K562 (cell line): ENCODE measurements at regions not wholly inside any gene's neighbourhood (a gene's known extent, or its start where the extent isn't known, plus 50 kb on each side); places are given as distances from the start of the nearest gene placed in this dataset.

Source experiments
- CBX1 ChIP-seq: sonication (generic); IDR thresholded peaks from 2 replicates; pipeline ENCODE4 v1.6.1; 2016; ENCODE audit warnings: antibody characterized with exemption, low read depth, mild to moderate bottlenecking
- CREB1 ChIP-seq, 2 experiments: sonication (generic) in 1 of 2; formaldehyde crosslinking in 1 of 2; IDR thresholded peaks; 2 replicates each; pipeline versions ENCODE4 v1.6.1 to v1.8.0; 2012 to 2022; ENCODE audit warnings: inconsistent platforms in 1 of 2, mild to moderate bottlenecking in 1 of 2, missing genetic modification reagents in 1 of 2, moderate library complexity in 1 of 2
- GTF2E2 ChIP-seq: fragments of 200-800 bp; sonication (Bioruptor generic); IDR thresholded peaks from 2 replicates; pipeline ENCODE4 v1.6.1; 2016; ENCODE audit warnings: missing genetic modification characterization, missing compliant biosample characterization
- JUND ChIP-seq, 2 experiments: IDR thresholded peaks; 2 replicates in 1 of 2; 3 replicates in 1 of 2; pipeline ENCODE4 v1.6.1; 2011; ENCODE audit warnings: borderline replicate concordance in 2 of 2, low read depth in 2 of 2, low read length in 2 of 2, improper control_type of control experiment in 1 of 2, missing biosample characterization in 1 of 2, missing genetic modification characterization in 1 of 2, missing genetic modification reagents in 1 of 2
- NR1H2 ChIP-seq: sonication (generic); formaldehyde crosslinking; IDR thresholded peaks from 2 replicates; pipeline ENCODE4 v1.4.0; 2020; ENCODE audit warnings: mild to moderate bottlenecking, missing genetic modification reagents
- NR2C1 ChIP-seq, 2 experiments: fragments of 450-650 bp; IDR thresholded peaks; 2 replicates each; pipeline ENCODE4 v1.6.1; 2017; ENCODE audit warnings: mild to moderate bottlenecking in 2 of 2, antibody characterized with exemption in 1 of 2, inconsistent platforms in 1 of 2, missing compliant biosample characterization in 1 of 2, missing genetic modification characterization in 1 of 2
- SAFB ChIP-seq: fragments of 200-400 bp; formaldehyde crosslinking; IDR thresholded peaks from 2 replicates; pipeline ENCODE4 v1.6.1; 2017; ENCODE audit warnings: low read depth, low read length, borderline replicate concordance
- U2AF2 ChIP-seq: fragments of 200-400 bp; formaldehyde crosslinking; optimal IDR thresholded peaks from 2 replicates; pipeline ENCODE3; 2017; ENCODE audit warnings: low read depth, mild to moderate bottlenecking, low read length
- ZEB2 ChIP-seq: fragments of 450-650 bp; IDR thresholded peaks from 2 replicates; pipeline ENCODE4 v1.6.1; 2016
- ZNF165 ChIP-seq: fragments of 250-450 bp; sonication (Bioruptor Pico); IDR thresholded peaks from 2 replicates; pipeline ENCODE4 v1.4.0; 2020; ENCODE audit warnings: borderline replicate concordance
- ZNF175 ChIP-seq: fragments of 200-800 bp; sonication (Bioruptor generic); IDR thresholded peaks from 2 replicates; pipeline ENCODE4 v1.6.1; 2016; ENCODE audit warnings: low read depth, mild to moderate bottlenecking, missing genetic modification characterization, missing compliant biosample characterization
- ZNF445 ChIP-seq: fragments of 250-450 bp; sonication (Bioruptor Pico); IDR thresholded peaks from 2 replicates; pipeline ENCODE4 v1.4.0; 2020; ENCODE audit warnings: low read depth, mild to moderate bottlenecking, moderate library complexity
- TF ChIP-seq, protein P1 (sequence below): fragments of 250-450 bp; sonication (Bioruptor Pico); IDR thresholded peaks from 2 replicates; pipeline ENCODE4 v1.5.1; 2021; ENCODE audit warnings: mild to moderate bottlenecking
- TF ChIP-seq, protein P2 (sequence below): sonication (generic); formaldehyde crosslinking; IDR thresholded peaks from 2 replicates; pipeline ENCODE4 v1.8.1; 2023; ENCODE audit warnings: mild to moderate bottlenecking, missing genetic modification reagents
- TF ChIP-seq, protein P3 (sequence below): fragments of 450-650 bp; IDR thresholded peaks from 2 replicates; pipeline ENCODE4 v1.6.1; 2017; ENCODE audit warnings: mild to moderate bottlenecking, moderate library complexity
- TF ChIP-seq, protein P4 (sequence below): sonication (generic); formaldehyde crosslinking; IDR thresholded peaks from 2 replicates; pipeline ENCODE4 v1.8.0; 2023; ENCODE audit warnings: mild to moderate bottlenecking, missing genetic modification reagents
- TF ChIP-seq, protein P5 (sequence below): fragments of 250-450 bp; sonication (Bioruptor Pico); IDR thresholded peaks from 2 replicates; pipeline ENCODE4 v1.5.0; 2021; ENCODE audit warnings: mild to moderate bottlenecking, moderate library complexity

DNA sequence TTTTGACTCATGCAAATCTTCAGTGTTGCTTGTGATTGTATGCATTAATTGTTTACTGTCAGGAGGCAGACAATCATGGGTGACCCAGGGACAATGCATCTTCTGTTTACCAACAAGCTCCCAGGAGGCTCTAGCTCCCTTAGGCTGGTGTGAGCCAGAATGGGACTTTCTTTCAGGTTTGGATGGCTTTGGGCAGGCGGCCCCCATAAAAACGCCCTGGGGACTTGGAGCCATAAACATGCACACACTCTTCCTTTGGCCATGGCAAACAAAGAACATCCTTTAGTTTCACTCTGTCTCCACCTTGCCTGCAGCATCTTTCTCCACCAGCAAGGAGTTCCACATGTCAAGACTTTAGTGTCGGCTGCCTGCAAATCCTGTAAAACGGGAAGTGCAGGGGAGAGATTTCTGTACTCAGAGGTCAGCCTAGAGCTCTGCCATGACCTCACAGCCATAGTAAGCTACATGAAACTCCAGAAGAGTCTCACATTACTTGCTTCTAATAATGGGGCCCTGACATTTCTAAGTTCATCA lies 127.6 kb downstream of the MAP3K7 start (continued):
- no peak for TF ChIP-seq CREB1 (IDR thresholded peaks at IDR 0.05)
- TF ChIP-seq CREB1 (CRISPR knock-in tag; IDR thresholded peaks at IDR 0.05), result no peak
- peak; percentile 18; the same call in 1 of the 2 replicates for TF ChIP-seq NR2C1 (IDR thresholded peaks at IDR 0.05)
- peak; percentile 75 for TF ChIP-seq NR2C1 (tag; IDR thresholded peaks at IDR 0.05)
- TF ChIP-seq, protein P1, sequence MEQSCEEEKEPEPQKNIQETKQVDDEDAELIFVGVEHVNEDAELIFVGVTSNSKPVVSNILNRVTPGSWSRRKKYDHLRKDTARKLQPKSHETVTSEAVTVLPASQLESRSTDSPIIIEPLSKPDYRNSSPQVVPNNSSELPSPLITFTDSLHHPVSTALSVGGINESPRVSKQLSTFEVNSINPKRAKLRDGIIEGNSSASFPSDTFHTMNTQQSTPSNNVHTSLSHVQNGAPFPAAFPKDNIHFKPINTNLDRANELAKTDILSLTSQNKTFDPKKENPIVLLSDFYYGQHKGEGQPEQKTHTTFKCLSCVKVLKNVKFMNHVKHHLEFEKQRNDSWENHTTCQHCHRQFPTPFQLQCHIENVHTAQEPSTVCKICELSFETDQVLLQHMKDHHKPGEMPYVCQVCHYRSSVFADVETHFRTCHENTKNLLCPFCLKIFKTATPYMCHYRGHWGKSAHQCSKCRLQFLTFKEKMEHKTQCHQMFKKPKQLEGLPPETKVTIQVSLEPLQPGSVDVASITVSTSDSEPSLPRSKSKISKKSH (CRISPR knock-in tag), result no peak
- TF ChIP-seq, protein P2, sequence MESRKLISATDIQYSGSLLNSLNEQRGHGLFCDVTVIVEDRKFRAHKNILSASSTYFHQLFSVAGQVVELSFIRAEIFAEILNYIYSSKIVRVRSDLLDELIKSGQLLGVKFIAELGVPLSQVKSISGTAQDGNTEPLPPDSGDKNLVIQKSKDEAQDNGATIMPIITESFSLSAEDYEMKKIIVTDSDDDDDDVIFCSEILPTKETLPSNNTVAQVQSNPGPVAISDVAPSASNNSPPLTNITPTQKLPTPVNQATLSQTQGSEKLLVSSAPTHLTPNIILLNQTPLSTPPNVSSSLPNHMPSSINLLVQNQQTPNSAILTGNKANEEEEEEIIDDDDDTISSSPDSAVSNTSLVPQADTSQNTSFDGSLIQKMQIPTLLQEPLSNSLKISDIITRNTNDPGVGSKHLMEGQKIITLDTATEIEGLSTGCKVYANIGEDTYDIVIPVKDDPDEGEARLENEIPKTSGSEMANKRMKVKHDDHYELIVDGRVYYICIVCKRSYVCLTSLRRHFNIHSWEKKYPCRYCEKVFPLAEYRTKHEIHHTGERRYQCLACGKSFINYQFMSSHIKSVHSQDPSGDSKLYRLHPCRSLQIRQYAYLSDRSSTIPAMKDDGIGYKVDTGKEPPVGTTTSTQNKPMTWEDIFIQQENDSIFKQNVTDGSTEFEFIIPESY, result peak; percentile 31; the same call in 1 of the 2 replicates
- TF ChIP-seq, protein P3, sequence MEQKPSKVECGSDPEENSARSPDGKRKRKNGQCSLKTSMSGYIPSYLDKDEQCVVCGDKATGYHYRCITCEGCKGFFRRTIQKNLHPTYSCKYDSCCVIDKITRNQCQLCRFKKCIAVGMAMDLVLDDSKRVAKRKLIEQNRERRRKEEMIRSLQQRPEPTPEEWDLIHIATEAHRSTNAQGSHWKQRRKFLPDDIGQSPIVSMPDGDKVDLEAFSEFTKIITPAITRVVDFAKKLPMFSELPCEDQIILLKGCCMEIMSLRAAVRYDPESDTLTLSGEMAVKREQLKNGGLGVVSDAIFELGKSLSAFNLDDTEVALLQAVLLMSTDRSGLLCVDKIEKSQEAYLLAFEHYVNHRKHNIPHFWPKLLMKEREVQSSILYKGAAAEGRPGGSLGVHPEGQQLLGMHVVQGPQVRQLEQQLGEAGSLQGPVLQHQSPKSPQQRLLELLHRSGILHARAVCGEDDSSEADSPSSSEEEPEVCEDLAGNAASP, result no peak
- no peak for TF ChIP-seq U2AF2
- TF ChIP-seq ZNF165, result 0 out of 2 replicates have a peak, but pooled peaks have one; percentile 46
- TF ChIP-seq, protein P4, sequence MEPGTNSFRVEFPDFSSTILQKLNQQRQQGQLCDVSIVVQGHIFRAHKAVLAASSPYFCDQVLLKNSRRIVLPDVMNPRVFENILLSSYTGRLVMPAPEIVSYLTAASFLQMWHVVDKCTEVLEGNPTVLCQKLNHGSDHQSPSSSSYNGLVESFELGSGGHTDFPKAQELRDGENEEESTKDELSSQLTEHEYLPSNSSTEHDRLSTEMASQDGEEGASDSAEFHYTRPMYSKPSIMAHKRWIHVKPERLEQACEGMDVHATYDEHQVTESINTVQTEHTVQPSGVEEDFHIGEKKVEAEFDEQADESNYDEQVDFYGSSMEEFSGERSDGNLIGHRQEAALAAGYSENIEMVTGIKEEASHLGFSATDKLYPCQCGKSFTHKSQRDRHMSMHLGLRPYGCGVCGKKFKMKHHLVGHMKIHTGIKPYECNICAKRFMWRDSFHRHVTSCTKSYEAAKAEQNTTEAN (CRISPR knock-in tag), result no peak
- TF ChIP-seq JUND (IDR thresholded peaks at IDR 0.05; ENCODE audit: borderline replicate concordance, low read depth, low read length), result peak; percentile 13; the same call in 1 of the 2 replicates
- TF ChIP-seq JUND (tag; IDR thresholded peaks at IDR 0.05; ENCODE audit: borderline replicate concordance, low read depth, low read length), result peak; percentile 36; the same call in 1 of the 3 replicates
- no peak for TF ChIP-seq CBX1
- TF ChIP-seq SAFB, result no peak
- no peak for TF ChIP-seq ZNF175
- TF ChIP-seq ZEB2, result no peak
- 0 out of 2 replicates have a peak, but pooled peaks have one; percentile 41 for TF ChIP-seq GTF2E2 (tag)
- TF ChIP-seq, protein P5, sequence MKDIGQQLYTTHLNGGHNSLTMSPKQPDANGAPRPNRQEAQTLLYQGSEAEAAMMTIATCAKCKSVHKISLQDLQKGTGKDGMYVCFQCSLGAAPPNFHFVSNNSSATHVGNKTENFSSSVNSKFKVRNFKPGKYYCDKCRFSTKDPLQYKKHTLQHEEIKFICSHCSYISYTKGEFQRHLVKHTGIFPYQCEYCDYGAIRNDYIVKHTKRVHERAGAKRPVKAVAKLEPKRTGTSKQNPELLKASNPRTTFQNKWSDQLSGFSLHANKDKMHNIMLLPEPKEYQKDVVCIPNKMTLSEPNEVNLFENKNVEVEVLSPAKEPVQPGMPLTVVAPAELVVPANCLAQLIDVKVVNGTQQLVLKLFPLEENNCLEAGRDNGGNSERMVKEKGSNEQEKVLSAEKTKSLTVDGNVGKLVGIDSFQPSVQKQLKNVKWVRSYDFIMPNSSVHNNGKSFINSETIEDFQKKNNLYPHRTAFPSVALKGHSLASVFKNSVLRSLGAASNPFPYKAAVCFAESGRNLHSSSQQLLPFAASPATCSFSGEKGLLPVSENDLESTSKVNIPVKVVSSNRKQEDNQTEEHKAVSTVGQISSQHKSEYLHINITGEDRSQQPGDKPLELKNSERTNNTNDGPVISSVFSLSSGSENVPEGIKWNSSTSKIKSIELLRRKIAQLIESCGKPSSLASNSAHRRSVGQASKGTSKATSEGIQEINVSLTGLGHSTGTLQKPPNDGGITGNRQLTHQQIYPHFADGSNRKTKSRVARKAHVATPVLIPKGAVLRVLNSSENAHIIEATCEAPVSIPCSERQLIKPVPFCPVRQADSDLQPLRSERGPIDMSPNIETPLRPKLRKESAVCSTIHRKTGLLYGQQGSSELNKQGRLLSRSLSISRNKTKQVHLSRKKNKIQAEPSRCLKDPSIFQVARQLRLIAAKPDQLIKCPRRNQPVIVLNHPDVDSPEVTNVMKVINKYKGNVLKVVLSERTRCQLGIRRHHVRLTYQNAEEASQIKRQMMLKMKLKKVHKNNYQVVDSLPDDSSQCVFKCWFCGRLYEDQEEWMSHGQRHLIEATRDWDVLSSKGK (CRISPR knock-in tag), result no peak
- no peak for TF ChIP-seq ZNF445 (CRISPR knock-in tag)
- TF ChIP-seq NR1H2 (CRISPR knock-in tag), result no peak
